ENCODE measurements at regions not wholly inside any gene's neighbourhood (a gene's known extent, or its start where the extent isn't known, plus 50 kb on each side); places are given as distances from the start of the nearest gene placed in this dataset.
"Not testable (repeated sequence)": the region's sequence is repeated elsewhere in the genome, so short reads cannot be mapped to it uniquely, and the experiment has no call there.

- DNase-seq = peak; percentile 18 to 42
Observed at GRCh38 chr12:107593713-107594381, 91.8 kb upstream of the PWP1 start.

DNA sequence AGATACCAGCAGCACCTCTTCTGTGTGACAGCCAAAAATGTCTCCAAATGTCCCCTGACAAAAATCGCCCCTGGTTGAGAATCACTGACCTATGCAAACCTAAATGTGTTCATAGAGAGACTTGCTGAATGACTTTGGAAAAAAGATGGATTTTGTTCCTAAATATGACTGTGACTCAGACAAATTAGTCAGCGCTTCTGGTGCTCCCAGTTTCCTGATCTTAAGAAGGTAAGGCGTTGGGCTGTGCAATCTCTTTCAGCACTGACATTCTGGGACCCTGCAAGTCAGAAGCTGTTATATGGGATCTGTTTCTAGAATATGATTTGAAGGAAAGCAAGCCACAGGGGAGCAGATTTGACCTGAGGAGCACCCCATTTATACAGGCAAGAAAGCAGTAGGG lies 90.6 kb upstream of the PWP1 start:
- DNase-seq = no peak

GRCh38 chr12:107597695-107598410 lies 87.7 kb upstream of the PWP1 start:
- no peak for DNase-seq

- DNase-seq = no peak
Observed at GRCh38 chr12:107598906-107599305, 86.7 kb upstream of the PWP1 start.

- DNase-seq = no peak
Observed at GRCh38 chr12:107600581-107601144, 84.9 kb upstream of the PWP1 start.

GRCh38 chr12:107602446-107602845 lies 83.2 kb upstream of the PWP1 start:
- DNase-seq = no peak

GRCh38 chr12:107605293-107605692 lies 80.3 kb upstream of the PWP1 start:
- no peak for DNase-seq

GRCh38 chr12:107607464-107608392 lies 77.9 kb upstream of the PWP1 start:
- peak; percentile 65 to 81 for DNase-seq

DNA sequence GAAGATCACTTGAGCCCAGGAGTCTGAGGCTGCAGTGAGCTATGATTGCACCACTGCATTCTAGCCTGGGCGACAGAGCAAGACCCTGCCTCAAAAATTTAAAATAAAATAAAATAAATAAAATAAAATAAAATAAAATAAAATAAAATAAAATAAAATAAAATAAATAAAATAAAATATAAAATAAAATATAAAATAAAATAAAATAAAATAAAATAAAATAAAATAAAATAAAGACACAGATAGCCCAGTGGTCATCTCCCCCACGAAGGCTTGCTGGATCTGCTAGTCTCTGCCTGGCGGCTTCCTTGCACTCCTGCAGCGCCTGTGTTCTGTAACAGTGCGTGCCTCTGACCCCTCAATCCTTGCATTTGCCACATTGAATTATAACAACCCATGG lies 76.8 kb upstream of the PWP1 start:
- not testable (repeated sequence) for DNase-seq

DNA sequence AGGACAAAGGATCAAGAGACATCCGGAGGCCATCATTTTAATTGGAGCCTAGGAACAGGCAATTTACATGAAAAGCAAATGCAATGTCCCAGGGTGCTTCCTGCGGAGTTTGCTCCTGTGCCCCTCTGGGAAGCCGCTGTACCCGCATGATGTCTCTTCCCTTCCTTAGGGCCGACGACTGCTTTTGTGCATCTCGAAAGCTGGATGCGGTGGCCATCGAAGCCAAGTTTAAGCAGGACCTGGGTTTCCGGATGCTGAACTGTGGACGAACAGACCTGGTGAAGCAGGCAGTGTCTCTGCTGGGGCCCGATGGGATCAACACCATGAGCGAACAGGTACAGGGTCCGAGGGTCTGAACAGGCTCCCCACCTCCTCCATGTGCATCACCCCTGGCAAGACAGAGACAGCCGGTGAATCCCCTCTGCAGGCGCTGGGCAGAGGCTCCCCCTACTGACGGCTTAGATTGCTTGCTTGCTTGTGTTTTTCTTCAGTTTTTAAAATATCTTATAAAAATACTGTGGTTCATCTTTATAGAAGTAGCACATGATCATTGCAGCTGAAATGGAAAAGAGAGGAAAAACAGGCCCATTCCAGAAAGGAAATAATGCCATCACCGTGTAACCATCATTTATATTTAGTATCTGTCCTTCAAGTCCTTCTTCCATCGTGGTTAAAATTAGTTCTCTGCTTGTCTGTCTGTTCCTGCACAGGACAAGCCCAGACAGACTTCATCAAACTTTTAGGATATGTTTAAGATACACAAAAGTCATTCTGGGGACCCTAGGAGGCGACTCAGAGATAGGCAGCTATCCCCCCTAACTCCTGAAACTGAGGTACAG lies 75.4 kb upstream of the PWP1 start:
- DNase-seq = peak in 1 of 2 donors; percentile 20

DNA sequence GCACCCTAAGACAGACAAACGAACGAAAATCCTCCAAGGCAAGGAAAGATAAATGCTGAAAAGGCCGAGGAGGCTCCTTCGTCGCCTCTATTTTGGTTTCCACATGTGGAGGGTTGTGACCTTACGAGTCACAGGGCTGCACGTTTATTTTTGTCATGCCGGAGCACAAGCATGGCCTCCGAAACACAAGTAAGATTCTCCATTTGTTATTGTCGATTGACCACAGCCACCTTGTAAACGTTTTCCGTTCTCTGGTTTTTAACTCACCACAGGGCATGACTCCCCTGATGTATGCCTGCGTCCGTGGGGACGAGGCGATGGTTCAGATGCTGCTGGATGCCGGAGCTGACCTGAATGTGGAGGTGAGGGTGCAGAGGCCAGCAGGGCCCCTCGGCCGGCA lies 73.1 kb upstream of the PWP1 start:
- no peak for DNase-seq

DNA sequence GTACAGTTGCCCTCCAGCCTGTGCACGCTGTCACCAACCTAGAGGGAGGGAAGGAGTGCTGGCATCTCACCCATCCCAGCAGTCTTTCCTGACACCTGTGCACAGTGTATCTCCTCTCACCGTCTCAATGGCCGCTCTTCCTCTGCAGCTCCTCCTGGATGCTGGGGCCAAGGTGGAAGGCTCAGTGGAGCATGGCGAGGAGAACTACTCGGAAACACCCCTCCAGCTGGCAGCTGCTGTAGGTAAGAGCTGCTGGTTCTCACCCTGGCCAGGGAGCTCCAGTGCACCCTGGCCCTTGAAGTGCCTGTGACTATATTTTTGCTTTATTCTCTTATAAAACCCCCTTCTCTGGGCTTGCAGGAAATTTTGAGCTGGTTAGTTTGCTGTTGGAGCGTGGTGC lies 68.7 kb upstream of the PWP1 start:
- DNase-seq = no peak

DNA sequence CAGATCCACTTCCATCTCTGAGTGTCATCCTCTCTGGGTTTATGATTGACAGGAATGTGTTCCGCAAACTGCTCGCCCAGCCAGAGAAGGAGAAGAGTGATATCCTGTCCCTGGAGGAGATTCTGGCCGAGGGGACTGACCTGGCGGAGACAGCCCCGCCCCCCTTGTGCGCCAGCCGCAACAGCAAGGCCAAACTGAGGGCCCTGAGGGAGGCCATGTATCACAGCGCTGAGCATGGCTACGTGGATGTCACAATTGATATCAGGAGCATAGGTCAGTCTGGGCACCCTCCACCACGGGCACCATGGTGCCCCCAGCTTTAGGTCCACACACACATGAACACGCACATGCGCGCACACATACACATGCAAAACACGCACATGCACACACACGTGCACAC lies 67.5 kb upstream of the PWP1 start:
- DNase-seq = no peak

DNA sequence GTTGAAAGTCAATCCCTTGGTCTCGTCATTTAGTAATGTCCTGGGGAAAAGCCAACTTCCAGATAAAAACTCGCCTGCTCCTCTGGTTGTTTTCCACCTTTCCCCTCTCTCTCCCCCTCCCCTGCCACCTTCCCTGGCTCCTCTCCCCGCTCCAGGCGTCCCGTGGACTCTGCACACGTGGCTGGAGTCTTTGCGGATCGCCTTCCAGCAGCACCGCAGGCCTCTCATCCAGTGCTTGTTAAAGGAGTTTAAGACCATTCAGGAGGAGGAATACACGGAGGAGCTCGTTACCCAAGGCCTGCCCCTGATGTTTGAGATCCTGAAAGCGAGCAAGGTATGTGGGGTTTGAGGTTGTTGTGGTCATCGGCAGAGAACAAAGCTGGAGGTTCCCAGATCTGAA lies 65.8 kb upstream of the PWP1 start:
- no peak for DNase-seq

DNA sequence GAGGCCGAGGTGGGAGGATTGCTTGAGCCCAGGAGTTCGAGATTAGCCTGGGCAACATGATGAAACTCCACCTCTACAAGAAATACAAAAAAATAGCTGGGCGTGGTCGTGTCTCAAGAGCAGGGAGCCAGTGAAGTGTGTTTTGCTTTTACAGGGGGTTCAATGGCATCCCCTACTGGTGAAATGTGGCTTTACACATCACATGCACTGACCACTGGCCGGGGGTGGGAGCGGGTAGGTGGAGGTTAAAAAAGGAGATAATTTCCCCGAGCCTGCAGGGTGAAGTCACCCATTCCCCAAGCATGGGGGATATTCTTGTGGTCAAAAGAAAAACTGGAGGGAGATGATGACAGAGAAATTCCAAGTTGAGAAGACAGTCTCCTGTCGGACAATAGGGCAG lies 63.6 kb upstream of the PWP1 start:
- DNase-seq = peak; percentile 4 to 36

DNA sequence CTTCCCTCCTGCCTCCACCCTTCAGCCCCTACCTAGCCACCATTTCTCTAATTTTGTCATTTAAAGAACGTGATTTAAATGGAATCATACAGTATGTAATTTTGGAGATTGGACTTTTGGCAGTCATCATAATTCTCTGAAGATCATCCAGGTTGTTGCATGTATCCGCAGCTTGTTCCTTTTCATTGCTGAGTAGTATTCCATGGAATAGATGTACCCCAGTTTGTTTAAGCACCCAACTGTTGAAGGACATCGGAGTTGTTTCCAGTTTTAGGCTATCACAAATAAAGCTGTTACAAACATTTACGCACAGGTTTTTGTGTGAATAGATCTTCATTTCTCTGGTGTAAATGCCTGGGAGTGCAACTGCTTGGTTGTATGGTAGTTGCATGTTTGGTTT lies 61.1 kb upstream of the PWP1 start:
- DNase-seq = no peak

DNA sequence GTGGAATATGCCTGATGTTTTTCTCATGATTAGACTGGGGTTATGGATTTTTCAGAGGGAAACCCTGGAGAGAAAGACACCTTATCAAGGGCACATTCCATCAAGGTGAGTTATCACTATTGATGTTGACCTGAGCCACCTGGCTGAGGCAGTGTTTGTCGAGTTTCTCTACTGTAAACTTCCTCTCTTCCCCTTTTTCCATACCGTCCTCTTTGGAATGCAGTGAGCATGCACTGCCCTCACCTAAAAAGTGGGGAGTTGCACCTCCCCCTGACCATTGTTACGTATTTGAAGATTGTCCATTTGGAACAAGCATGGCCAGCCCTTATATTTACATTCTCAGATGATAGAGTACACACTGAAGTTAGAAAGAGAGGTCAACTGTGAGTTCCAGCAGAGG lies 53.9 kb upstream of the PWP1 start:
- DNase-seq = no peak

GRCh38 chr12:107632246-107632645 lies 53.4 kb upstream of the PWP1 start:
- no peak for DNase-seq

GRCh38 chr12:107634530-107634929 lies 51.1 kb upstream of the PWP1 start:
- no peak for DNase-seq

DNA sequence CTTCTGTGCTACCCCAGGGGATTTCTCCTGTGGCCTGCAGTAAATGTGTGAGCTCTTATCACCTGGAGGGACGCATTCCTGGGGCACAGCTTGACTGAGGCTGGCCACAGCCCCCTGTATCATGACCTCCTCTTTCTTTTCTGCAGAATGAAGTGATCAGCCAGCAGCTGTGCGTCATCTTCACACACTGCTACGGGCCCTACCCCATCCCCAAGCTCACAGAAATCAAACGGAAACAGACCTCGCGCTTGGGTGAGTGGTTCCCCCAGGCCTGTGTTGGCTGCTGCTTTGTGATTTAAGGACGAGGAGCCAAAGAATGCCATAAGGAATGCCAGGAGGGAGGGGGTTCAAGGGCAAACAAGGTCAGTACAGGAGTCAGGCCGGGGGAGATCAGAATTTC lies 50.5 kb upstream of the PWP1 start:
- DNase-seq = no peak

Data from inflammatory macrophage (primary cell).